Nephron progenitor cell (in vitro differentiated cells): ENCODE measurements at regions not wholly inside any gene's neighbourhood (a gene's known extent, or its start where the extent isn't known, plus 50 kb on each side); places are given as distances from the start of the nearest gene placed in this dataset.
A peak's percentile ranks its signal among the peaks of the same experiment; 100 is the strongest.

Source experiments
- DNase-seq: peaks from one replicate; pipeline ENCODE4 v3.0.0; 2021
- H3K27ac Mint-ChIP-seq: 2 replicates; pipeline ENCODE4 v1.8.0; 2021; ENCODE audit warnings: mild to moderate bottlenecking, moderate library complexity, mixed read lengths
- H3K27me3 Mint-ChIP-seq: 2 replicates; pipeline ENCODE4 v1.8.0; 2021; ENCODE audit warnings: mild to moderate bottlenecking, low read depth, mixed read lengths; ENCODE audit not compliant: poor library complexity
- H3K36me3 Mint-ChIP-seq: 2 replicates; pipeline ENCODE4 v1.8.0; 2021; ENCODE audit warnings: low read depth, mixed read lengths
- H3K4me1 Mint-ChIP-seq: 2 replicates; pipeline ENCODE4 v1.8.0; 2021; ENCODE audit warnings: mixed read lengths
- H3K4me3 Mint-ChIP-seq: 2 replicates; pipeline ENCODE4 v1.8.0; 2021; ENCODE audit warnings: mild to moderate bottlenecking, moderate library complexity, mixed read lengths
- H3K9me3 Mint-ChIP-seq: 2 replicates; pipeline ENCODE4 v1.8.0; 2021; ENCODE audit warnings: mild to moderate bottlenecking, moderate library complexity, mixed read lengths
- TF ChIP-seq, protein P1 (sequence below): fragments of 200-600 bp; sonication (generic); IDR thresholded peaks from 2 replicates; pipeline ENCODE4 v1.5.0; 2021; ENCODE audit warnings: antibody characterized with exemption

DNA sequence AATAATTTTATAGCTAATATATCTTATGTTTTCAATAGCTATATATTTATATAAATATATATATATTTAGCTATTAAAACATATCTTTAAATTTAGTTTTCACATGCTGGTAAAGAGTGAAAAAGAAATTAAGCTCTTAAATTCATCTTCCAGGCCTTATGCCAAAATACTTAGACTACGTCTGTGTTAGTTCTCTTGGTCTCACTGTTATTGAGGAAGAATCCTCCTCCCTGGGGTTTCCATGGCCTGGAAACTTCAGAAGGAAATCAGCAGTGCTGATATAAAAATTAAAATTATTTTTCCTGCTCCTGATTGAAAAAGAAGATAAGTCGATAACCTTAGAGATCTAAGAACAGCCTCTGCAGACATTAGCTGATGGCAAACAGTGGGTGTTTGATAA lies 225.1 kb upstream of the LMCD1 start:
- H3K9me3 Mint-ChIP-seq, result no peaks in the 10 kb centered on the region
- H3K4me3 Mint-ChIP-seq, result no peak overlapping the region
- no peak overlapping the region for H3K27ac Mint-ChIP-seq
- no peak for DNase-seq
- H3K4me1 Mint-ChIP-seq, result peaks cover 31% of the 10 kb centered on the region
- H3K36me3 Mint-ChIP-seq, result no peaks in the 10 kb centered on the region
- TF ChIP-seq, protein P1, sequence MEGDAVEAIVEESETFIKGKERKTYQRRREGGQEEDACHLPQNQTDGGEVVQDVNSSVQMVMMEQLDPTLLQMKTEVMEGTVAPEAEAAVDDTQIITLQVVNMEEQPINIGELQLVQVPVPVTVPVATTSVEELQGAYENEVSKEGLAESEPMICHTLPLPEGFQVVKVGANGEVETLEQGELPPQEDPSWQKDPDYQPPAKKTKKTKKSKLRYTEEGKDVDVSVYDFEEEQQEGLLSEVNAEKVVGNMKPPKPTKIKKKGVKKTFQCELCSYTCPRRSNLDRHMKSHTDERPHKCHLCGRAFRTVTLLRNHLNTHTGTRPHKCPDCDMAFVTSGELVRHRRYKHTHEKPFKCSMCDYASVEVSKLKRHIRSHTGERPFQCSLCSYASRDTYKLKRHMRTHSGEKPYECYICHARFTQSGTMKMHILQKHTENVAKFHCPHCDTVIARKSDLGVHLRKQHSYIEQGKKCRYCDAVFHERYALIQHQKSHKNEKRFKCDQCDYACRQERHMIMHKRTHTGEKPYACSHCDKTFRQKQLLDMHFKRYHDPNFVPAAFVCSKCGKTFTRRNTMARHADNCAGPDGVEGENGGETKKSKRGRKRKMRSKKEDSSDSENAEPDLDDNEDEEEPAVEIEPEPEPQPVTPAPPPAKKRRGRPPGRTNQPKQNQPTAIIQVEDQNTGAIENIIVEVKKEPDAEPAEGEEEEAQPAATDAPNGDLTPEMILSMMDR, result no peak
- peaks cover 3% of the 10 kb centered on the region for H3K27me3 Mint-ChIP-seq

DNA sequence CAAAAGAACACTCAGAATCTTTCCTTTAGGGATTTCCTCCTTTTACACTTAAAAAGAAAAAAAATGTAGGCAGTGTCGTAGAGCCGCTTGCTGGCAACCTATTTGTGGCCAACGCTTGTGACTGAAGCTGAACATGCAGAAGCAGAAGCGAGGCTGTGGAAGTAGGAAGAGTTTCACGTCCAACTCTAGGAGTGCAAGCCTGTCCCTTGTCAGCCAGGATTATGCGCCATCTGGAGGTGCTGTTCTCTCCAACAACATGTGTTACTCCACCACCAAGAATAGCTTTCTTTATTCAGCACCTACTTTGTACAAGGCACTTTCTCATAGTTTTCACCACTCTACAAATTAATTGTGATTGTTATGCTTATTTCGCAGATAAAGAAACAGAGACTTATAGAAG lies 223.2 kb upstream of the LMCD1 start:
- Mint-ChIP-seq H3K4me1 (peaks cover 31% of the 10 kb centered on the region), H3K27ac (no peak overlapping the region), H3K4me3 (no peak overlapping the region), H3K36me3 (no peaks in the 10 kb centered on the region), H3K9me3 (no peaks in the 10 kb centered on the region), H3K27me3 (peaks cover 3% of the 10 kb centered on the region)
- DNase-seq, result no peak
- TF ChIP-seq, protein P1, result no peak

DNA sequence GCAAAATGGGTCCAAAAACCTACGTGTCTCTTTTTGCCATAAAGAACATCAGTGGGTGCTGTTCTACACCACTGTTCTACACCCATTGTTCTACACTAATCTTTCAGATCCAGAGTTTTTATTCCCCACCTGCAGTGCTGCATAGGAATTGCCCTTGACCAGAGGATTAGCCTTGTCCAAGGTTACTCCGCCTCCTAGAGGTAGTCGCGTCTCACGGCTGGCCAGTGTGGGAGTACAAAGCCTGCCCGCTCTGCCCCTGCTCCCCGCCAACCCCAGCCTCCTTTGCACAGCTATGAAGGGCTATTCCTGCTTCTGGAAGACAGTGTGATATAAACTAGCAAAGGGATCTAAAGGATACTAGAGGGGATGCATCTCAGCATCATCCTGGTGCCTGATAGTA lies 222.1 kb upstream of the LMCD1 start:
- H3K4me3 Mint-ChIP-seq, result no peak overlapping the region
- peaks cover 3% of the 10 kb centered on the region for H3K27me3 Mint-ChIP-seq
- peaks cover 25% of the 10 kb centered on the region for H3K4me1 Mint-ChIP-seq
- no peak for DNase-seq
- TF ChIP-seq, protein P1, result no peak
- H3K9me3 Mint-ChIP-seq, result no peaks in the 10 kb centered on the region
- no peaks in the 10 kb centered on the region for H3K36me3 Mint-ChIP-seq
- H3K27ac Mint-ChIP-seq, result peak overlapping the region; percentile 2

DNA sequence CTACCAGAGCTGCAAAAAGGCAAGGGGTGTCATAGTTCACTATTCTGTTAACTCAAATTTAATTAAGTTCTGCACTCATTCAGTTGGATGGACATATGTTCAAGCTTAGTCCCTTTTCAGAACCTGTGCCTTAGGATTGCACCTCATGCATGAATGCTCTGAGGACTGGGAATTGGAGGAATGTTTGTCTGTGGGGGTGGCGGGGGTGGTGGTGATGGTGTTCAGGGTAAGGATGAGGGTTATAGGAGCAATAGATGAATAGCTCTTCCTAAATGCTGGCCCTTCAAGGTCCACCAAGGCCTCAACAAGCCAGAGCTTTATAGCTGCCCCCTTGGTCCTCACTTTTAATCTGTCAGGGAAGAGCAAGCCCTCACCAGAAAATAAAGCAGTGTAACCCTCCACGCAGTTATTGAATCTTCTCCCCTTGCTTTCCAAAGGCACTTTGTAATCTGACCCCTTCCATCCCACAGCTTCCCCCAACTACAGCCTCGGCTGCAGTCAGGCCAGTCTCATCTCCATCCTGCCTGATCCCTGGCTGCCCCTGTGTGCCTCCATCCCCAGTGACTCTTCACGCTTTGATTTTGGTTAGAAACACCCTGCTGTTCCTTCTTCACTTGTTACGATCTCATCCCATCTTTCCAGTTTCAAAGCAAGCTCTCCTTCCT lies 221.6 kb upstream of the LMCD1 start:
- TF ChIP-seq, protein P1, result no peak
- peak; percentile 37 for DNase-seq
- H3K27me3 Mint-ChIP-seq, result peaks cover 3% of the 10 kb centered on the region
- H3K27ac Mint-ChIP-seq, result peak overlapping the region; percentile 2
- peak overlapping the region; percentile 0 for H3K4me3 Mint-ChIP-seq
- H3K4me1 Mint-ChIP-seq, result peaks cover 25% of the 10 kb centered on the region
- no peaks in the 10 kb centered on the region for H3K36me3 Mint-ChIP-seq
- H3K9me3 Mint-ChIP-seq, result no peaks in the 10 kb centered on the region

DNA sequence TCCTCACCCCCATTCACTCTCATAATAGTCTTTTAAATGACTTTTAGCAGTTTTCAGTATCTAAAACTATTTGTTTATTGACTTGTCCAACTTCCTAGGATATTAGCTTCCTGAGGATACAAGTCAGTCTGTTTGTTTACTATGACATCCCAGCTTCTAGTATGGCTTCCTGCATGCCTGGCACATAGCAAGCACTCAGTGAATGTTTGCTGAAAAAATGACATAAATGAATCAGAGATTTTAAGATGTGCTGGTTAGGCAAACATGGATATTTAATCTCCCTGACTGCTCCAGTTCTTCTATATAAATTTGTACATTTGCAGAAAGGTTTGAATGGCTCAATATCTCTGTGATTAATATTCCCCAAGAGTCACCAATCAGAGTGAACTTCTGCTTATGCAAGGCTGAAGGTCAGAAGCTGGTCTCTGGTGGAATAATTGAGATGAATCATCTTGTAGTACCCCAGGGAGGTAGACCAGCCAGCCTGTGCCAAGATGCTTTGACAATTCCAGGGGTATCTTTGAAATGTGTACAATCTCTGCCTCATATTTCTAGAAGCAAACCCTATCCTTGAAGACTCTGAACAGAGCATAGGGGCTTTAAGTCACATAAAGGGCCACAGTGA lies 219.0 kb upstream of the LMCD1 start:
- H3K4me1 Mint-ChIP-seq, result peaks cover 33% of the 10 kb centered on the region
- no peak overlapping the region for H3K27ac Mint-ChIP-seq
- H3K9me3 Mint-ChIP-seq, result no peaks in the 10 kb centered on the region
- no peak for DNase-seq
- H3K27me3 Mint-ChIP-seq, result no peaks in the 10 kb centered on the region
- H3K4me3 Mint-ChIP-seq, result no peak overlapping the region
- H3K36me3 Mint-ChIP-seq, result no peaks in the 10 kb centered on the region
- TF ChIP-seq, protein P1, result no peak

DNA sequence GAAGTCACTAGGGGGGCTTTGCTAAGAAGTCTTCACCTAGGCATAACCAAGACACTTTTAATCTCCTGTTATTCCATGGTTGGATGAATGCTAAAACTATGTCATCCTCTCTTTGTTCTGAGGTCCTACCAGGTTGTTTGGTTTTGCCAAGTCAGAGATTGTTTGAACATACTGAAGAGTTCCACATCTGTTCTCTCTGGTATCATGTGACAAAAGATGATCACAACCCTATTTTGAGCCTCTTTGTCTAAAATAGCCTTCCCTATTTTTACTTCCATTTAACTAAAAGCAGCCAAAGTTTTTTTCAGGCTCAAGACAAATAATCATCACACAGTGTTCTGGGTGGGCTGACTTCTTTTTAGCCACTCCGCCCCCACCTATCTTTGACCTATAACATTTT lies 218.4 kb upstream of the LMCD1 start:
- Mint-ChIP-seq H3K9me3 (no peaks in the 10 kb centered on the region), H3K36me3 (no peaks in the 10 kb centered on the region), H3K4me3 (no peak overlapping the region), H3K27ac (no peak overlapping the region), H3K4me1 (peaks cover 33% of the 10 kb centered on the region), H3K27me3 (no peaks in the 10 kb centered on the region)
- no peak for DNase-seq
- TF ChIP-seq, protein P1, result no peak
